ENCODE measurements at regions not wholly inside any gene's neighbourhood (a gene's known extent, or its start where the extent isn't known, plus 50 kb on each side); places are given as distances from the start of the nearest gene placed in this dataset.
"Not testable (repeated sequence)": the region's sequence is repeated elsewhere in the genome, so short reads cannot be mapped to it uniquely, and the experiment has no call there.

DNA sequence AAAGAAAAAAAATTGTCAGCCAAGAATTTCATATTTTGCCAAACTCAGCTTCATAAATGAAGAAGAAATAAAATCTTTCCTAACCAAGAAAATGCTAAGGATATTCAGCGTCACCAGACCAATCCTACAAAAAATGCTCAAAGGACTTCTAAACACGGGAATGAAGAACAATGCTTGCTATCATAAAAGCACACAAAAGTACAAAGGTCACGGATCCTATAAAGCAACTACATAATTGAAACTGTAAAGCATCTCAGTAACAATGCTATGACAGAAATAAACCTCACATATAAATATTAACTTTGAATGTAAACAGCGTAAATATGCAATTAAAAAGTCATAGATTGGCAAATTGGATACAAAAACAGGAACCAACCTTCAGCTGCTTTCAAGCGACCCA is 1314.6 kb upstream of the GYPC start:
- no peak for DNase-seq (ENCODE audit: low read depth in 2 of 3, low spot score in 1 of 3)

DNA sequence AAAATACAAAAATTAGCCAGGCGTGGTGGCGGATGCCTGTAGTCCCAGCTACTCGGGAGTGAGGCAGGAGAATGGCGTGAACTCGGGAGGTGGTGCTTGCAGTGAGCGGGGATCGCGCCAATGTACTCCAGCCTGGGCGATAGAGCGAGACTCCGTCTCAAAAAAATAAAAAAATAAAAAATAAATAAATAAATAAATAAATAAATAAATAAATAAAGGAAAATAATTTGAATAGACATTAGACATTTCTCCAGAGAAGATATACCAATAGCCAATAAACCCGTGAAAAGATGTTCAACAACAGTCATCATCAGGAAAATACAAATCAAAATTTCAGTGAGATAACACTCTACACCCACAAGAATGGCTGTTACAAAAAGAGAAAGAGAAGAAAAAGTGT is 1302.4 kb upstream of the GYPC start:
- not testable (repeated sequence) for DNase-seq (ENCODE audit: low read depth in 2 of 3, low spot score in 1 of 3)

DNA sequence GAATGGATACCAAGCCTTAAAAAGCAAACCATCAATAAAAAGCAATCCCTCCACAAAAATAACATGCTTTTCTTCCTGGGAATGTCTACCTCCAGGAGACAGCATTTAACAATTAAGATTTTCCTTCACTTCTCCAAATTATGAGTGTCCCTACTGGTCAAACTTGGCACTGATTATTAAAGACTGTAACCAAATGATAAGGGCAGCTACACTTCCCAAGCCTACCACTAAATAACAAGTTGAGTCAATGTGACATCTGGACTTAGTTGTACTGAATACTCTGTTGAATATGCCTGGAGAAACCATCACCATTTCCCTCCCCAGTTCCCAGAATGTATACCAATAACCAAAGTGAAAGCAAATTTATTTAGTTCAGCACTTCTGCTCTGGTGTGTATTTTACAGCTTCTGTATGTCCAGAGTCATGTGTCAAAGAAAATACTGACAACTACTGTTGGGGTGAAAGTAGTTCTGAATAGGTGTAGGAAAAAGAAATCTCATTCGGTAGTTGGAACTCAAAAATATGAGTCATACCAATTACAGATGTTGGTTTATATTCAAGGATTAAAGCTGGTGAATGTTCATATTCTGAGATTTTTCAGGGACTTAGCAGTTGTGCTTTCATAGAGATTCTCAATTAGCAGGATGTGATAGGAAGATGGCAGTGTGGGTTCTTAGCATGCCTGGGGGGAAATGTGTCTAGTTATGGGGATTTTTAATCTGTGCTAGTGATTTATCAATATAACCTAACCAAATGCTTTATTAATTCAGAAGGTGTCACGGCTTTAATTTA is 1291.6 kb upstream of the GYPC start:
- no peak for DNase-seq (ENCODE audit: low read depth in 2 of 3, low spot score in 1 of 3)

DNA sequence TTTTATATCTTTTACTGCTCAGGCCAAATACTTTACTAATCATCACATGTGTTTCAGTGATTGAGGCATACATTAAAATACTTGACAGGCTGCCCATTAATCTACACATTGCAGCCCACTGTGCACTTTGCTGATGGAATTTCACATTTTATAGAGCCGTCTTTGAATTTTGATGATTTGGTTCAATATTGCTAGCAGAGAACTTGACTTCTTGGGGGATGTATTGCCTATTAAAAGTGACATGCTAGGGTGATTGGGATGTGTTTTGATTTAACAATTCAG is 1291.0 kb upstream of the GYPC start:
- no peak for DNase-seq (ENCODE audit: low read depth in 2 of 3, low spot score in 1 of 3)

DNA sequence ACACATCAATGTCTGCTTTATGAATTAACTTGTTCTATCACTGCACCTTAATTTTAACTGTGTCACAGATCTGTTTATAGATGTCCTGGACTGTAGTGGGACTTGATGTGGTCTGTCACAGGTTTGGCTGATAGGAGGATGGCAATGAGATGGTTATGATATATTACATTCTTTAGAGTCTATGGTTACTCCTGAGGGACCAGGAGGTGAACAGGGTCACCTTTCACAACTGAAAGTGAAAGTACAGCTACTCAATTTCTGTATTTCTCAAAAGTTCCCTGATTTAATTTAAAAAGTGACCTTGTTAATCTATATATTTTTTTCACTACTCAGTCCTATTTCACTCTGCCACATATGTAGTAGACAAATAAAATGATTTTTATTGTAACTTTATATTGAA is 1284.1 kb upstream of the GYPC start:
- no peak for DNase-seq (ENCODE audit: low read depth in 2 of 3, low spot score in 1 of 3)

DNA sequence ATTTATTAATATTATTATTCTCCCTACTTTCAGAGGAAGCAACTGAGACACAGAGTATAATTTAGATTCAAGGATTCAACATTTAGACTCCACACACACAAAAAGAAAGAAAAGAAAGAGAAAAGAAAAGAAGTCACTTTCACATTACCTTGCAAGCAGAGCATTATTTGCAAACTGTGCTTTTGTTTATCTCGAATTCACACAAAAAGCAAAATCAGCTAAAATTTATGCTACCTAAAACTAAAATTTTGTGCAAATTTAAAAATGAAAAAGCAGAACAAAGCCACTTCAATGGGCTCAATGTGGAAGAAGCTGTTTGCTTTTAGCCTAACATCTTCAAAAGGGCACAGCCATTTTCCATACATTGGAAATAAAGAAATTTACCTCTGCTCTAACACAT is 1282.7 kb upstream of the GYPC start:
- DNase-seq (ENCODE audit: low read depth in 2 of 3, low spot score in 1 of 3) = no peak

DNA sequence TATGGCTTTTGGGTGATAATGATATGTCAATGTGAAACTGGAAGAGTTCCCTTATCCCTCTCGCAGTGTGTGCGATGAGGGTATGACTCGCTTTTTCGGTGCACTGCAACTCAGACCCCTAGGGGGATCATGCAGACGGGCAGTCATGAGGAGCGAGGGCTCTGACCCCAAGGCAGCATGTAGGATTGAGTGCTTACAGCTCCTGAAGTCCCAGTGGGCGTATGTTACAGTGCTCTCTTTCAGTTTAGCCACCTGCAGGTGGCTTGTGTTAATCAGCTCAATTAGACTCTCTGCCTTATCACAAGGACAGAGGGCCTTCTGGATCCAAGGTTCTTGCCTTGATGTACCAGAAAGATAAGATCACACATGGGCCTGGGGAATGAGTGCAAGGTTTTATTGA is 1269.9 kb upstream of the GYPC start:
- DNase-seq (ENCODE audit: low read depth in 2 of 3, low spot score in 1 of 3) = no peak

DNA sequence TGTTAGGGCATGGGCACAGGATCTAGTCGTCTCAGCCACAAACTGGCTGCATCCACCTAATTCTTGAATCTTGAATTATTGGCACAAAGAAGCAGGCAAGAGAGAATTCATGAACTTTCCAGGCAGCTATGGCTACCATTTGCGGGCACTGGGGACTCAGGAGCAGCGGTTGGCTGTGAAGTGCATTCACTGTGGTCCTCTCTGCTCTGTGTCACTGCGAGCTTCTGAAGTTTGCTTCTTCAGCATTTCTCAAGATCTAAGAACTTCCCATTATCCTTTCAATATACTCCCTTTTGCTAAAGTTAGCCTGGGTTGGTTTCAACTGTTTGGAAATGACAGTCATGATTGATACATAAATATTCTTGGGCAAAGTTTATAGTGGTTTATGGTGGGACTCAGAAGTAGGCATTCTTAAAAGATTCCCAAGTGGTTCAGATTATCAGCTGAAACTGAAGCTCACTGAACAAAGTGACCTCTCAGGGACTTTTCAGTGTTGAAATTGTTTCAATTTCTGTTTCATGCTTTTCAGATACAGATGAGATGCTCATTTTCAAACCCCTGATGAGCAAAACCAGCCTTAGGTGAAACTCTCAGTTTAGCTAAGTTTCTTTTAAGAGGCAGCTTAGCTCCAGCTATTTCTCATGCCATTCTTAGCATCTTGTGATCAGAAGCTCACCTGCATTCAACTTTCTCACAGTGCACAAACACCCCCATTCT is 1258.3 kb upstream of the GYPC start:
- no peak for DNase-seq (ENCODE audit: low read depth in 2 of 3, low spot score in 1 of 3)

DNA sequence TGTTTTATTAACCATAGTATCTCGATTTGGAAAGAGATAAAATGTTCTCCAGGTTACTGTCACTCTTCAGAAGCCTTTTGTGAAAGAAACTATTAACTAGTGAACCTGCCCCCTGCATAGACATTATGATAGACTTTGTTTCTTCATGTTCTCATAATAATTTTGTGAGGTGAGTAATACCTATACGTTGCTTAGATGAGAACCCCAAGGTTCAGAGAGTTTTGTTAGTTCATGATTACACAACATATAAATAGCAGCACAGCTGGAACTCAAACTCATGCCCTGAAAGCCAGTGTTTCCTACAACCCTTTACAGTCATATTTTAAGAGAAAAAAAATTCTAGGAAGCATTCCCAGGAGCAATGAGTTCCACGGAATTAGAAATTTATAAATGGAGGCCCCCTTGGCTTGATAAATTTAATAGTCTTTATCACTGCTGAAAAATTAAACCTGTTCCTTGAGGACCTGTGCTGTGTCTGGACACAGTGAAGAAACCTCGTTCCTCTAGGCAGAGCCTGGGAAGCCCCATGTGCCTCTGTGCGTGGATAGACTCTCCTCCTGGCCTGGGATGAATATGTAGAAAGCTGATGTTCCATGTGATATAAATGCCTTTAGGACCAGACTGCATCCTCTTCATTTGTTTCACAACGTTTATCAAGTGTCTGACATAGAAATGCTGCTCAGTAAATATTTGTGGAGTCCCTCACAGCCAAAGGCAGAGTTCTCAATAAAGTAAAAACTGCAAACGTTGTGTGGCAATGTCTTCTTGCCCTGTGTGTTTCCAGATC is 1257.0 kb upstream of the GYPC start:
- no peak for DNase-seq (ENCODE audit: low read depth in 2 of 3, low spot score in 1 of 3)

DNA sequence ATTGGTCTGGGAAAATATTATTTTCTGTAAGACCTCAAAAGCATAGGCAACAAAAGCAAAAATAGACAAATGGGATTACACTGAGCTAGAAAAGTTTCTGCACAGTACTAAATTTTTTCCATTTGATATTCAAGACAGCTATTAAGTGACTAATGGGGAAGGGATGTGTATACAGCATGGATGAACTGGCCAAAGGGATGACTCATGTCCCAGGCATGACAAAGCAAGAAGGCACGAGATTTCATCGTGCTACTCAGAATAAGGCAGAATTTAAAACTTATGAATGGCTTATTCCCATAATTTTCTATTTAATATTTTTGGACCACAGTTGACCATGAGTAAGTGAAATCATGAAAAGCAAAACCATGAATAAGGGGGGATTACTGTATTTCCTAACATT is 1250.1 kb upstream of the GYPC start:
- DNase-seq (ENCODE audit: low read depth in 2 of 3, low spot score in 1 of 3) = no peak

DNA sequence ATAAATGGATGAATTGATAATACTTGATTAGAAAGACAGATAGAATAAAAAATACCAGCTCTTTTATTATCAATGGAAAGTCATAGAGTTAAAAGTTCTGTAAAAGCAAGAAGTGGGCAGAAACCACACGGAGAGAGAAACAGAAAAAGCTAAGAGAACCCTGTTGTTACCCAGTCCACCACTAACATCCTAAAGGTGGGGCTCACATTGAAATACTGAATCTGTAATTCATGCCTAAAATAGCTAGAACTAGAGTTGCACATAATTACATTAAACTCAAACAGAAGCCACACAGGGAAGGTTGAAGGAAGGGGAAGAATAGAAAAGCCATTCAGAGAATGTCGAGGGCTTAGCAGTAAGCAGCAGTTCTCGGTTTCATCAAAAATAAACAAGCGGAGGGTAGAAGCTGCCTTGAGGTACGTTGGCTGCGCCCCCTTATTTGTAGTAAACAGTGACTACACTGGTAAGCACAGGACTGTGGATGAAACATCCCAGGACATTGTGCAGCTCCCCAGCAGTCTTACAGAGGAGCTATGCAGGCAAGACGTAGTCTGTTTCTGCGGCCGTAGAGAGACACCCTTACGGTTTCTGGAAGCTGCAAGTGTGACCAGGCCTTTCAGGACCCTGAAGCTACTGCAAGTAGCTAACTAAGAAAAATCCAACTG is 1247.0 kb upstream of the GYPC start:
- no peak for DNase-seq (ENCODE audit: low read depth in 2 of 3, low spot score in 1 of 3)

DNA sequence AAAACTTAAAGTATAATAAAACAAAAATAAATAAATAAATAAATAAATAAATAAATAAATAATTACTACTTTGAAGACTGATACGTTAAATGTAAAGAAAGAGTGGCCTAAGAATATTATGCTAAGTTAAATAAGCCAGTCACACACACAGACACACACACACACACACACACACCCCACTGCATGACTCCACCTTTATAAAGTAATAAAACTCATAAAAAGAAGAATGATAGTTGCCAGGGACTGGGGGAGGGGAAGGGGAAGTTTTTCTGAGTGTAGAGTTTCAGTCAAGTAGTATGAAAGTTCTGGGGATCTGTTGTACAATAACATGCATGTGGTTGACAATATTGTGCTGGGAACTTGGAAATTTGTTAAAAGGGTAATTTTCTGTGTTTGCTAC is 1237.5 kb upstream of the GYPC start:
- DNase-seq (ENCODE audit: low read depth in 2 of 3, low spot score in 1 of 3) = no peak

DNA sequence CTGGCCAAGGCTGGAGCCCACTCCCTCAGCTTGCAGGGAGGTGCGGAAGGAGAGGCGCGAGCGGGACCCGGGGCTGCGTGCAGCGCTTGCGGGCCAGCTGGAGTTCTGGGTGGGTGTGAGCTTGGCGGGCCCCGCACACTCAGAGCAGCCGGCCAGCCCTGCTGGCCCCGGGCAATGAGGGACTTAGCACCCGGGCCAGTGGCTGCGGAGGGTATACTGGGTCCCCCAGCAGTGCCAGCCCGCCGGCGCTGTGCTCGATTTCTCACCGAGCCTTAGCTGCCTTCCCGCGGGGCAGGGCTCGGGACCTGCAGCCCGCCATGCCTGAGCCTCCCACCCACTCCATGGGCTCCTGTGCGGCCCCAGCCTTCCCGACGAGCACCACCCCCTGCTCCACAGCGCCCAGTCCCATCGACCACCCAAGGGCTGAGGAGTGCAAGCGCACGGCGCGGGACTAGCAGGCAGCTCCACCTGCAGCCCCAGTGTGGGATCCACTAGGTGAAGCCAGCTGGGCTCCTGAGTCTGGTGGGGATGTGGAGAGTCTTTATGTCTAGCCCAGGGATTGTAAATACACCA is 1233.7 kb upstream of the GYPC start:
- DNase-seq (ENCODE audit: low read depth in 2 of 3, low spot score in 1 of 3) = not testable (repeated sequence)

DNA sequence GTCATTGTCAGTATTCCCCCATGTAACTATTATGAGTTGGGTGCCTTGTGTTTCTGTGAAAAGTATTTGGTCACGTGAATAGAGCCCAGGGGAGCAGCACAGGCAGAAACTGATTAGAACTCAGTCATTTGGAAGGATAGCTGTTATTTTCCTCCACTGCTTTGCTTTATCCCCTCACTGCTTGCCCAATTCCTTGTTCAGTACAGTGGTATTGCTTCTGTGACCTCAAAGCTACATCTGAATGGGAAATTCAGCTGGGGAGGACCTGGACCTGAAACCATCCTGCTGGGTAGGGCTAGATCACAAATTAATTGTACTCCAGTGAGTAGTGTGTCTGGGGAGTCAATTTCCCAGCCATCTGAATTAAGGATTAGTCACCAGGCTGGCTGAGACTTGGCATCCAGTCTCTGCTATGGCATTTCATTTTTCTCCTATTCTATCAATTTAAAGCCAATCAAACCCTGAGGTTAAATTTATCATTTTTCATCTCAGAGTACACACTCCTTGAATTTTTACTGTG is 1231.6 kb upstream of the GYPC start:
- no peak for DNase-seq (ENCODE audit: low read depth in 2 of 3, low spot score in 1 of 3)

DNA sequence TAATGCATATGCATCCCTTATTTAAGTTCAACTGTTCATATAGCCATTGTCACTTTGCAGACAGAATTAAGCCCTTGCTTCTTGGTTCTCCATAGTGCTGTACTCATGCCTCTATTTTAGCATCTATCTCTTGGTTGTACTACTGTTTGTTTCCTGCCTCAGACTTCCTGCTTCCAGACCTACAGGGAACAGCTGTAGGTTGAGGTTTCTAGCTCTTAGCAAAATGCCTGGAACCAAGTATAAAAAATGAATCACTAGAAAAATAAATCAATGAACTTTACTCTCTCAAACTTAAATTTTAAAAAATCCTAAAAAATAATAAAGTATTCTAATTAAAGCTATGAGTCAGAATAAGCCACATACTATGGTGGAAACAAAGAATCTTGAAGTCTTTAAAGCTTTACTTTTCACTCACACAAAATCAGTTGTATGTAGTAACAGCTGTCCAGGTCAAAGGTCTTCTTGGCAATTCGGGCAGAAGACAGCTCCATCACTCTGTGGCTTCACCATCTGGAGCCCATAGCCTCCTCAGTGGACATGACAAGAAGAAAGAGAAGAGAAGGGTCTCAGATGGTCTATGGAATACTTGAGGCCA is 1228.1 kb upstream of the GYPC start:
- DNase-seq (ENCODE audit: low read depth in 2 of 3, low spot score in 1 of 3) = no peak

DNA sequence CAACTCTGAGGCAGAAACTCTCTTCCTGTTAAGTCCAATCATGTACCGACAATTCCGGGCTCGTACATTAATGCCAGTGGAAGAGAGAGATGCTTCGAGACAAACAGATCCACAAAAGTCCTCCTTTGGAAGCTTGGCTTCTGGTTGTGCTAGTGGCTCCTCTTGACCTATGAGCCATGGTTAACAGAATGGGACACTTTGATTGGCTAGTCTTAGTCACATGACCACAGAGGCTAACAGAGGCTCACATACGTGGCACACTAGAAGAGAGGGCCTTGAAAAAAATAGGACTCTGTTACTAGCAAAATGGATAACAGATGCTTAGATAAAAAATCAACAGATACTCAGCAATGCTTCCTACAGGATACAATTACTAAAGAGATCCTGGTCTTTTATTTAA is 1211.9 kb upstream of the GYPC start:
- no peak for DNase-seq (ENCODE audit: low read depth in 2 of 3, low spot score in 1 of 3)

DNA sequence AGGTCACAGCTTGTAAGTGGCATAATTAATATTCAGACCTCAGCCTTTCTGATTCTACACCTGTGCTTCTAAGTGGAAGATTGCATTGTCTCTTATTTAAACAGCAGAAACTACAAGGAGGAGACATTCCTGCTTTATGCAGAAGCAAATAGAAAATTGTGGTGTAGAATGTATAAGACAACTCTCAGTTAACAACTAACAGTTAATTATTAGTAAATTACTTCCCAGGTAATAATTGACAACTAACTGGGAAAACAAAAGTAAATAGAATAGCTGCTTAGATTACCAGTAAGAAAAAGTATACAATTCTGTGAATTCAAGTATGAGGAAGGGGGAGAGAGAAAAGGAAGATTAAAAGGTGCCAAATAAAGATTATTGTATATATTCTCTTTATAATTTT is 1210.5 kb upstream of the GYPC start:
- no peak for DNase-seq (ENCODE audit: low read depth in 2 of 3, low spot score in 1 of 3)

DNA sequence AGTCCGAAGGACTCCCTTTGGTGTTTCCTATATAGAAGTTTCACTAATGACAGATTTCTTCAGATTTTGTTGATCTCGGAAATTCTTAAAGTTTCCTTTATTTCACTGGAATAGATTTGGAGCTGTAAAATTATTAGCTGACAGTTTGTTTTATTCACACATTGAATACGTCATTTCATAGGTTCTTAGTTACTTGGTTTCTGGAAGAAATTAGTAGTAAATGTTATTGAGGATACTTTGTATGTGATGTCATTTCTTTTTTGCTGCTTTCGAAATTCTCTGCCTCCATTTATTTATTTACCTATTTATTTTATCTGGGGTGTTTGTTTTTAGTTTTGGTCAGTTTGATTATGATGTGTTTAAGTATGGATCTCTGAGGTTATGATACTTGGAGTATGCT is 1205.9 kb upstream of the GYPC start:
- DNase-seq (ENCODE audit: low read depth in 2 of 3, low spot score in 1 of 3) = no peak

DNA sequence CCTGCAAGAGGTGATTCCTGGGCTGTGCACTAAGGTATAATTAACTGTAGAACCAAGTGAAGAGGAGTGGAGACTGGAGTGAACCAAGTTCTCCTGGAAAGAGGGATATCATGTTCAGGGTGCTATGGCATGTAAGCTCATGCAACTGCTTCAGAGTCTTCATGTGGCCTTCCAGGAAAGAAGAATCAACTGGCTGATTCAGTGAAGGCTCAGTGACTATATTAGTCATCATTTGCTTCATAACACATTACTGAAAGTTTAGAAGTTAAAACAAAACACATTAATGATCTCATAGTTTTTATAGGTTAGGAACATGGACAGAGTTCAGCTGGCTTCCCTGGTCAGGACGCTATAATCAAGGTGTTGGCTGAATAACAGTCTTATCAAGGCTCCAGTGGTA is 1200.8 kb upstream of the GYPC start:
- DNase-seq (ENCODE audit: low read depth in 2 of 3, low spot score in 1 of 3) = no peak

DNA sequence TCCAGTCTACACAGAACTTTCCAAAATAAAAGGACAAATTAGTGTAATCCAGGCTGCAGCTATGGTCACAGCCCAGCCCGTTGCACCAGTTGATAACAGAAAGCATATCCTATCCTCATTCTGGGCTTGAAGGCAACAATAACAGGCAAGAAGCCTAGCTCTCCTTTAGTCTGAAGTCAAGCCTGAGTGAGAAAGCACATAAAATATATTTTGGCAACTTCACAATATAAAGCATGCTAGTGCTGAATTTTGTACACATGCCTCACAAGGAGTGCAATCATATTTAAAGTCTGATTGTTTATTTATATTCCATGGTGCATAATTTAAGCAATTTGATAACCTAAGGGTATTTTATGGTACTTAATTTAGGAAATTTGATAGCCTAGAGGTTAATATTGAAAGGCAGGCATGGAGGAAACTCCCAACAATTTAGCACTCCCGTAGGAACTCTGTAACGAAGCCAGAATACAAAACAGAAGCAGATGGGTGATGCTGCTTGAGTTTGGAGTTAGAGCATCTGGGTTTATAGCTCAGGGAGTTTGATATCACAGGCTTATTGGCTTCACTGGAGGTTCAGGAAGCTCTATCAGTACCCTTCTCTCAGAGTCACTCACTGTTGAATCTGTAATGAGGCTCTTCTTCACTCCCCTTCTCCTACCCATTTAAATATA is 1199.1 kb upstream of the GYPC start:
- DNase-seq (ENCODE audit: low read depth in 2 of 3, low spot score in 1 of 3) = no peak

Measured in stimulated activated CD4-positive, alpha-beta T cell treated with anti-CD3 and anti-CD28 coated beads, Interleukin-12 subunit alpha, Interleukin-12 subunit beta, amount 100 ng/mL, for 48 hours (primary cell).